ENCODE measurements at regions not wholly inside any gene's neighbourhood (a gene's known extent, or its start where the extent isn't known, plus 50 kb on each side); places are given as distances from the start of the nearest gene placed in this dataset.
"Not testable (repeated sequence)": the region's sequence is repeated elsewhere in the genome, so short reads cannot be mapped to it uniquely, and the experiment has no call there.

GRCh38 chr15:22227411-22228100 is 147.2 kb downstream of the OR4M2 start:
- TF ChIP-seq CTCF (IDR thresholded peaks at IDR 0.05; ENCODE audit: borderline replicate concordance, control extremely low read depth, extremely low read depth, insufficient read depth, missing control alignments) = no peak
- in situ Hi-C loops (cut with MboI; ENCODE audit: low sequenced_read_pairs, unreplicated experiment) = no loop called here
- no peak for DNase-seq (ENCODE audit: low spot score)

- in situ Hi-C loops (cut with MboI; ENCODE audit: low sequenced_read_pairs, unreplicated experiment) = no loop called here
- no peak for TF ChIP-seq CTCF (IDR thresholded peaks at IDR 0.05; ENCODE audit: borderline replicate concordance, control extremely low read depth, extremely low read depth, insufficient read depth, missing control alignments)
These were observed 147.9 kb downstream of the OR4M2 start for GRCh38 chr15:22228101-22228762.

GRCh38 chr15:22229990-22230819 is 149.9 kb downstream of the OR4M2 start:
- DNase-seq (ENCODE audit: low spot score) = no peak
- in situ Hi-C loops (cut with MboI; ENCODE audit: low sequenced_read_pairs, unreplicated experiment) = no loop called here
- no peak for TF ChIP-seq CTCF (IDR thresholded peaks at IDR 0.05; ENCODE audit: borderline replicate concordance, control extremely low read depth, extremely low read depth, insufficient read depth, missing control alignments)

More at GRCh38 chr15:22228101-22228762, 147.9 kb downstream of the OR4M2 start:
- DNase-seq (ENCODE audit: low spot score) = no peak

GRCh38 chr15:22231603-22232002 is 151.3 kb downstream of the OR4M2 start:
- in situ Hi-C loops (cut with MboI; ENCODE audit: low sequenced_read_pairs, unreplicated experiment) = no loop called here
- no peak for TF ChIP-seq CTCF (IDR thresholded peaks at IDR 0.05; ENCODE audit: borderline replicate concordance, control extremely low read depth, extremely low read depth, insufficient read depth, missing control alignments)
- no peak for DNase-seq (ENCODE audit: low spot score)

GRCh38 chr15:22232675-22233074 is 152.3 kb downstream of the OR4M2 start:
- in situ Hi-C loops (cut with MboI; ENCODE audit: low sequenced_read_pairs, unreplicated experiment) = no loop called here
- DNase-seq (ENCODE audit: low spot score) = no peak
- TF ChIP-seq CTCF (IDR thresholded peaks at IDR 0.05; ENCODE audit: borderline replicate concordance, control extremely low read depth, extremely low read depth, insufficient read depth, missing control alignments) = no peak

- DNase-seq (ENCODE audit: low spot score); in situ Hi-C loops (cut with MboI; ENCODE audit: low sequenced_read_pairs, unreplicated experiment): not testable (repeated sequence)
These were observed 155.1 kb downstream of the OR4M2 start for GRCh38 chr15:22235261-22235930.
